ENCODE measurements at regions not wholly inside any gene's neighbourhood (a gene's known extent, or its start where the extent isn't known, plus 50 kb on each side); places are given as distances from the start of the nearest gene placed in this dataset.
"Not testable (repeated sequence)": the region's sequence is repeated elsewhere in the genome, so short reads cannot be mapped to it uniquely, and the experiment has no call there.

- no peak for DNase-seq (ENCODE audit: low spot score)
- intact Hi-C loops (cut with DNase I), result loop anchor here (5.0 kb wide), 1 partner anchor 802 kb away; no protein-coding TSS in a partner anchor
These were observed 484.9 kb upstream of the CRIM1 start for GRCh38 chr2:35870713-35871112.

DNA sequence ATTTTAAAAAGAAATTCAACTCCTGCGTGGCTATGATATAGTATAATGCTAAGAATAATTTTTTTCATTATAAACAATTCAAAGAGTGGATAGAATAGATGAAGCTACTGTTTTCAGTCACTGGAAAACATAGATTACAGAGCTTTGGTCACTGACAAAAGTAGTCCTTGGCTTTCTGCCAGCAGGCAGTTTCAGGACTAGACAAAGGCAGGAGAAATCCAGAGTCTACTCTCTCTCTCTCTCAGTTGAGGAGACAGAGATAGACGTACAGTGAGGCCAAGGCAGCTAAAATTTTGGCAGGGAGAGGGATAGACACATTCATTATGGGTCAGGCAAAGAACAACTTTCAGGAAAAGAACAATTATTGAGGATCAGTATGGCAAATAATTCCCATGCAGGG lies 491.4 kb upstream of the CRIM1 start:
- intact Hi-C loops (cut with DNase I), result no loop called here
- DNase-seq (ENCODE audit: low spot score), result no peak

DNA sequence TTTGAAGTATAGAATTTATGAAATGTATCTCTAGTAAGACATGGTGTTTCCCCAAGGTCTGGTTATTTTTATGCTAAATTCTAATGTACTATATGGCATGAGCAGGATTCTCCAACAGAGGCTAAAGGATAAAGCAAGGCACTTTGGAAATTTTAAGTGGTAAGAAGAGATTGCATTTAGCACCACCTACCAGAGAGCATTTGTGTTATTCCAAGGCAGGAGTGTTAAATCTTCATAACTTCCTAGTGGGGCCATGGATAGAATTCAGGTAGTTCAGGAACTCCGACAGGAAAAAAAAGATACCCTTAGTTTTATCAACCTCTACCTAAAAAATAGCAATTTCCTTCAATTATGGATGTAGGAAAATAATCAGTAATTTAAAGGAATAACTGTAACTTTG lies 497.4 kb upstream of the CRIM1 start:
- no peak for DNase-seq (ENCODE audit: low spot score)
- intact Hi-C loops (cut with DNase I), result no loop called here

- DNase-seq (ENCODE audit: low spot score), result no peak
- intact Hi-C loops (cut with DNase I), result no loop called here
These were observed 498.1 kb upstream of the CRIM1 start for GRCh38 chr2:35857498-35857897.

GRCh38 chr2:35831385-35831784 lies 524.2 kb upstream of the CRIM1 start:
- intact Hi-C loops (cut with DNase I), result no loop called here
- DNase-seq (ENCODE audit: low spot score), result no peak

- no peak for DNase-seq (ENCODE audit: low spot score)
- intact Hi-C loops (cut with DNase I), result no loop called here
These were observed 524.7 kb upstream of the CRIM1 start for GRCh38 chr2:35830833-35831232.

DNA sequence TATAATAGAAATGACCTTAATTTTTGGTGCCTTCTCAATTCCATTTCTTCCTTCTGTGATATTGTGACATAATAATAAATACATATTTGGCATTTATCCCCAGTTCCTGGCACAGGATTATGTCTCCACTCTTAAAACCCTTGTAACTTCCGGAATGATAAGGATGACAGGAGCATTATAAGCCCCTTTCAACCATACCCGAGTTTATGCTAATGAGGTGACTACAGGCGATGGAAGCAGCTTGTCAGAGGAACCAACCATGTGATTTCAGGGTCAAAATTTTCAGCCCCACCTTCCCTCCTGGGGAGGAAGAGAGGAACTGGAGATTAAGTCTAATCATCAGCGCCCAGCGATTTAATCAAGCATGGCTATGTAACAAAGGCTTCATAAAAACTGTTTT lies 528.5 kb upstream of the CRIM1 start:
- no peak for DNase-seq (ENCODE audit: low spot score)
- intact Hi-C loops (cut with DNase I), result no loop called here

GRCh38 chr2:35822716-35823115 lies 532.9 kb upstream of the CRIM1 start:
- intact Hi-C loops (cut with DNase I), result no loop called here
- no peak for DNase-seq (ENCODE audit: low spot score)

DNA sequence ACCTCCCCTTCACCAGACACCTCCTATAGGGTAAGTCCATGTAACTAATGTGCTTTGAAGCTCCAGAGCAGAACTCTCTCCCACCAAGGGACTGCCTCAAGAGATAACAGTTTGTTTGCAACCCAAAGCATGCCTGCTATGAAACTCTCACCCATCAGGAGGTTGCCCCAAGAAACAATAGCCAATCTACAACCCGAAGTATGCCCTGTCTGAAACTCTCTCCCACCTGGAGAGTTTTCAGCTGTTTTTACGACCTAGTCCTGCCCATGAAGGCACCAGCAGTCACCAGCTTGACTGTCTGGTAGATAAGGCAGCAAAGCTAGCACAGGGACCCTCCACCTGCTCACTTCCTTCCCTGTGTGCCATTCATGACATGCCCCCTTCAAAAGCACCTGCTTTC lies 533.9 kb upstream of the CRIM1 start:
- intact Hi-C loops (cut with DNase I), result no loop called here
- no peak for DNase-seq (ENCODE audit: low spot score)

- intact Hi-C loops (cut with DNase I), result no loop called here
- DNase-seq (ENCODE audit: low spot score), result no peak
These were observed 535.2 kb upstream of the CRIM1 start for GRCh38 chr2:35820391-35820790.

GRCh38 chr2:35819033-35819432 lies 536.5 kb upstream of the CRIM1 start:
- intact Hi-C loops (cut with DNase I), result no loop called here
- no peak for DNase-seq (ENCODE audit: low spot score)

GRCh38 chr2:35818359-35818758 lies 537.2 kb upstream of the CRIM1 start:
- DNase-seq (ENCODE audit: low spot score); intact Hi-C loops (cut with DNase I): not testable (repeated sequence)

DNA sequence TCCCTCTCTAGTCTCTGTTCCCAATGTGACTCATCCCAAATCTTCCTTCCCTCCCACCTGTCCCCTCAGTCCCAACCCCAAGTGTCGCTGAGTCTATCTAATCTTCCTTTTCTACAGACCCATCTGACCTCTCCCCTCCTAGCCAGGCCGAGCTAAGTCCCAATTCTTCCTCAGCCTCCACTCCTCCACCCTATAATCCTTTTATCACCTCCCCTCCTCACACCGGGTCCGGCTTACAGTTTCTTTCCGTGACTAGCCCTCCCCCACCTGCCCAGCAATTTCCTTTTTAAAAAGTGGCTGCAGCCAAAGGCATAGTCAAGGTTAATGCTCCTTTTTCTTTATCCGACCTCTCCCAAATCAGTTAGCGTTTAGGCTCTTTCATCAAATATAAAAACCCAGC lies 541.0 kb upstream of the CRIM1 start:
- intact Hi-C loops (cut with DNase I); DNase-seq (ENCODE audit: low spot score): not testable (repeated sequence)

DNA sequence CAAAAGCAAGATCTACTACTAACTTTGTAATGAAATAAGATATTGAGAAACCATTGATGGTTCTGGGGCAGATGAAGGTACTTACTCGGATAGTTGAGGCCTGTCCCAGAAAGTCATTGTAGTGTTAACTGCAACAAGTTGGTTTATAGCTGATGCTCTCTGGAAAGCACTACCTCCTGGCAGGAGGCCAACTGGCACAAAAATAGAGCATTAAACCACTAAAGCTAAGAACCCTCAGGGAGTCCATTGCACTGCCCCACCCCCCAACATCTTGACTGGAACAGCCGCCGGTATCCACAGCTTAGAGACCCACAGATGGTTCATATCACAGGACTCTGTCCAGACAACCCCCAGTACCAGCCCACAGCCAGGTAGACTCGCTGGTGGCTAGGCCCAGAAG lies 552.5 kb upstream of the CRIM1 start:
- no peak for DNase-seq (ENCODE audit: low spot score)
- intact Hi-C loops (cut with DNase I), result no loop called here

GRCh38 chr2:35794796-35795450 lies 560.7 kb upstream of the CRIM1 start:
- intact Hi-C loops (cut with DNase I), result no loop called here
- DNase-seq (ENCODE audit: low spot score), result no peak

DNA sequence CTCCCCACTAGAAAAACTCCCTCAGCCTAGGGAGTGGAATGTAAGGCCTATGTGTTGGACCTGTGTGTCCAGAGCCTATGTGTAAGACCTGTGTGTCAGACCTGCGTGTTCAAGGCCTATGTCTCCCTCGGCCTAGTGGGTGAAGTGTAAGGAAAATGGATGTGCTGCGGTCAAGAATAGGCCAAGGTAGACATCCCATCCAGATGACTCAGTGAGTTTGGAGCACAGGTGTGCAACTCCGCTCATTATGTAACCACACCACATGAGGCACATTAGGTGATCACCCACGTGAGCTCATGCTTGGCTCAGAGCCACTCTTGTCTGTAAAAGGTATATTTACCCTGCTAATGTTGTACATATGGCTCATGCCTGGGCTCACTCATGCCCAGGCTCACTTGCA lies 565.3 kb upstream of the CRIM1 start:
- DNase-seq (ENCODE audit: low spot score), result no peak
- intact Hi-C loops (cut with DNase I), result no loop called here

DNA sequence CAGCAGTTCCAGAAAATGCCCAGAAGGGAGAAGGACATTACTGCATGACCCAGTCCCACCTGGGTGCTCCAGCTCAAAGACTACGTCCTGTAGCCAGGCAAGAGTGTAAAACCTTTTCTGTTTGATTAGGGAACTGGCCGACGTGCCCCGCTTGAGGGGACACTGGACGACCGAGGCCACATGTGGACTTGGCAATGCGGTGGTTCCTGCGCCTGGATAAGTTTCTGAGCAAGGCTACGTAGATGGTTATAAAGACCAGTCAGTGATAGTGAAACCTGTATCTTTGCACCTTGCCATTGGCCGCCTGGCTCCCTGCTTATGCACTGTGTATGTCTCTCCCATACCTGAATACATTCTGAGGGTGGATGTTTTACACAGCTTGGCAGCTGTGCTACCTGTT lies 567.0 kb upstream of the CRIM1 start:
- no peak for DNase-seq (ENCODE audit: low spot score)
- intact Hi-C loops (cut with DNase I), result no loop called here

DNA sequence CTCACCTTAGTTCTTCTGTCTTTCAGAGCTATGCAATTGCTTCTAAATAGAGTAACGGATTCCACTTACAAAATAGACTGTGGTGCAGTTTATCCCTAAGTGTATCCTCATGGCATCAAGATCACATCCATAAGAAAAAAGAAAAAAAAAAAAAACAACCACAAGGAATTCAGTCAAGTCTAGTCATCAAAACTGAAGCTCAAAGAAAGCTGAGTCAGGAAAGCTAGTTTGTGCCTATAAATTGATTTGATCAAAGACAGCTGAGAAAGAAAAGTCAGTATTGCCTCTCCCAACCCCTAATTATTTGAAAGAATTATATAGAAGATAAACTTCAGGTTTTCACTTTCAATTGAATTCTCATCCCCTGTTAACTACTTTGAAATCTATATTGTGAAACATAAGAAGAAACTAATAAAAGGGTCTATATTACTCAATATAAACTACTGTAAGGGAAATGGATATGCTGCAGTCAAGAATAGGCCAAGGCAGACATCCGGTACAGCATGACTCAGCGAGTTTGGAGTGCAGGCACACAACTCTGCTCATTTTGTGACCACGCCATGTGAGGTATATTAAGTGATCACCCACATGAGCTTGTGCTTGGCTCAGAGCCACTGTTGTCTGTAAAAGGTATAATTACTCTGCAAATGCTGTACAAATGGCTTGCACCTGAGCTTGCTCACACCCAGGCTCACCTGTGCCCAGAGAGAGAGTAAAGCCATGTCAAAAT lies 568.1 kb upstream of the CRIM1 start:
- no peak for DNase-seq (ENCODE audit: low spot score)
- intact Hi-C loops (cut with DNase I), result no loop called here

DNA sequence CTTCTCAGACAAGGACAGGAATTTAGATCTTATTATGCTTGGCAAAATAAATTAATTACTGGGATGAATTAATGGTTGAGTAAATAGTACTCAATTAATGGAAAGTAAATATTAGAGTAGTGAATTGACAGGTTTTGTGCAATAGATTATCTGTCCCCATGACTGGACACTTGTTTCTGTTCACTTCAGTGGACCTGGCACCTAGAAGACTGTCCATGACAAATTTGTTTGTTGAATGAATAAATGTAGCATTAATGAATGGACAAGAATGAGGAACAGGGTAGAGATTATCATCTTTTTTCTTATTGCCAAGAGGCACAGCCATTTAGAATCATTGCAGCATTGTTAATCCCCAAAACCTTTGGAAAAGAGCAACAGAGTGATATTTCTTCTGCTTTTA lies 570.0 kb upstream of the CRIM1 start:
- no peak for DNase-seq (ENCODE audit: low spot score)
- intact Hi-C loops (cut with DNase I), result no loop called here

GRCh38 chr2:35784777-35785176 lies 570.8 kb upstream of the CRIM1 start:
- intact Hi-C loops (cut with DNase I), result no loop called here
- DNase-seq (ENCODE audit: low spot score), result no peak

- intact Hi-C loops (cut with DNase I), result no loop called here
These were observed 571.9 kb upstream of the CRIM1 start for GRCh38 chr2:35783723-35784122.

DNA sequence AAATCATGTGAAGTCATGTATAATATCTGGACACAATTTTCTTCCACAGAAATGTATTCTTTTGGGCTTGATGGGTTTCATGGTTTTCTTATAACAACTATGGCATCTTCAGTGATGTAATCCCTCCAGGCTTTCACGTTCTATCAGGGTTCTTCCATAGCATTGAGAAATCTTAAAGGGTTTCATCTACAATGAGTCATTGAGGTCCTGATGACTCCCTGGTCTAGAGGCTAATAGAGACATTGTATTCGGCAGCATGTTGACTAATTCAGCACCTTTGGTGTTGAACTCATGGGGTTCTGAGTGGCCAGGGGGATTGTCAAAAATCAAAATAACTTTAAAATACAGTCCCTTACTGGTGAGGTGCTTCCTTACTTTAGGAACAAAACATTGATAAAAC lies 614.0 kb upstream of the CRIM1 start:
- intact Hi-C loops (cut with DNase I), result no loop called here

More at GRCh38 chr2:35783723-35784122, 571.9 kb upstream of the CRIM1 start:
- no peak for DNase-seq (ENCODE audit: low spot score)

More for the DNA sequence above, 614.0 kb upstream of the CRIM1 start:
- DNase-seq (ENCODE audit: low spot score), result no peak

Data from cardiac septum (tissue), 1 donor.